ENCODE measurements at regions not wholly inside any gene's neighbourhood (a gene's known extent, or its start where the extent isn't known, plus 50 kb on each side); places are given as distances from the start of the nearest gene placed in this dataset.

- TF ChIP-seq POLR2A (IDR thresholded peaks at IDR 0.05) (no peak), POLR2AphosphoS5 (IDR thresholded peaks at IDR 0.05) (no peak), CTCF (IDR thresholded peaks at IDR 0.05) (no peak)
Measured at GRCh38 chr2:176847575-176847974, 365.0 kb upstream of the HNRNPA3 start.

Measured in stomach (tissue), 4 donors.